Keratinocyte (primary cell): ENCODE measurements at regions not wholly inside any gene's neighbourhood (a gene's known extent, or its start where the extent isn't known, plus 50 kb on each side); places are given as distances from the start of the nearest gene placed in this dataset.

Experiments used
- DNase-seq: peaks from one replicate; pipeline ENCODE4 v3.0.0-alpha.2; 2011; ENCODE audit warnings: low read depth, missing footprints, low spot score
- FAIRE-seq: peaks from 2 replicates; lab custom pipeline; 2011; peaks lifted over from hg19 to GRCh38; lab: Jason Lieb, UNC
- H2AFZ ChIP-seq: 2 replicates; pipeline ENCODE4 v1.6.0; 2012; ENCODE audit warnings: low read length, control low read depth, inconsistent platforms; ENCODE audit not compliant: control insufficient read depth
- H3K27ac ChIP-seq: 2 replicates; pipeline ENCODE4 v1.5.1; 2011; ENCODE audit warnings: low read length; ENCODE audit not compliant: control insufficient read depth, insufficient read depth
- H3K27me3 ChIP-seq: 3 replicates; pipeline ENCODE4 v1.6.0; 2011; ENCODE audit warnings: low read length; ENCODE audit not compliant: control insufficient read depth, insufficient read depth; ENCODE audit errors: extremely low read depth
- H3K36me3 ChIP-seq, 2 experiments: 2 replicates in 1 of 2; 3 replicates in 1 of 2; pipeline ENCODE4 v1.5.1; 2011; ENCODE audit warnings: low read length in 2 of 2, mild to moderate bottlenecking in 1 of 2; ENCODE audit not compliant: control insufficient read depth in 2 of 2, insufficient read depth in 2 of 2; ENCODE audit errors: extremely low read depth in 1 of 2
- H3K4me1 ChIP-seq: 3 replicates; pipeline ENCODE4 v1.5.1; 2011; ENCODE audit warnings: low read length; ENCODE audit not compliant: control insufficient read depth, insufficient read depth; ENCODE audit errors: extremely low read depth
- H3K4me2 ChIP-seq: 3 replicates; pipeline ENCODE4 v1.6.0; 2011; ENCODE audit warnings: low read depth, low read length; ENCODE audit not compliant: control insufficient read depth, insufficient read depth; ENCODE audit errors: extremely low read depth
- H3K4me3 ChIP-seq, 3 experiments: fragments of 200-600 bp in 1 of 3; sonication (generic) in 1 of 3; 2 replicates in 2 of 3; 3 replicates in 1 of 3; pipeline ENCODE4 v1.5.1; 2011 to 2016; ENCODE audit warnings: low read length in 3 of 3, mild to moderate bottlenecking in 3 of 3, control low read depth in 2 of 3, inconsistent platforms in 1 of 3, low read depth in 1 of 3, mixed read lengths in 1 of 3, mixed run types in 1 of 3, moderate library complexity in 1 of 3; ENCODE audit not compliant: control insufficient read depth in 2 of 3, insufficient read depth in 2 of 3; ENCODE audit errors: extremely low read depth in 1 of 3
- H3K79me2 ChIP-seq: 2 replicates; pipeline ENCODE4 v1.6.0; 2012; ENCODE audit warnings: low read length; ENCODE audit not compliant: control insufficient read depth, insufficient read depth
- H3K9ac ChIP-seq: 3 replicates; pipeline ENCODE4 v1.6.0; 2011; ENCODE audit warnings: low read length; ENCODE audit not compliant: control insufficient read depth, insufficient read depth; ENCODE audit errors: extremely low read depth
- H3K9me1 ChIP-seq: 3 replicates; pipeline ENCODE4 v1.6.0; 2011; ENCODE audit warnings: low read length; ENCODE audit not compliant: control insufficient read depth, insufficient read depth; ENCODE audit errors: extremely low read depth
- H3K9me3 ChIP-seq: 2 replicates; pipeline ENCODE4 v1.5.1; 2012; ENCODE audit warnings: low read depth, low read length; ENCODE audit not compliant: control insufficient read depth
- H4K20me1 ChIP-seq: 3 replicates; pipeline ENCODE4 v1.6.0; 2011; ENCODE audit warnings: low read length; ENCODE audit not compliant: control insufficient read depth, insufficient read depth; ENCODE audit errors: extremely low read depth
- CTCF ChIP-seq, 3 experiments: IDR thresholded peaks in 1 of 3; conservative IDR thresholded peaks in 1 of 3; optimal IDR thresholded peaks in 1 of 3; 2 replicates in 2 of 3; 3 replicates in 1 of 3; pipeline versions ENCODE3 to v1.5.1; 2011; ENCODE audit warnings: low read length in 3 of 3, mild to moderate bottlenecking in 3 of 3, moderate library complexity in 2 of 3, control low read depth in 1 of 3, inconsistent platforms in 1 of 3; ENCODE audit not compliant: insufficient read depth in 2 of 3; ENCODE audit errors: extremely low read depth in 1 of 3
- EZH2 ChIP-seq: IDR thresholded peaks from one replicate; pipeline ENCODE4 v1.6.1; 2012; ENCODE audit warnings: inconsistent platforms, mild to moderate bottlenecking, low read length, moderate library complexity
- dilution Hi-C: fragments of 300-500 bp; cut with MboI; formaldehyde crosslinking; loops from one replicate; pipeline ENCODE4 v1.7.0; 2020; ENCODE audit warnings: low sequenced_read_pairs; ENCODE audit not compliant: extremely low pct_ligation_motif_present

GRCh38 chr3:6528951-6529350, 332.0 kb upstream of the GRM7 start:
- Histone ChIP-seq H3K4me1 (no peaks in the 10 kb centered on the region), H3K9me3 (no peaks in the 10 kb centered on the region), H3K27ac (no peak overlapping the region), H3K4me3 (no peak overlapping the region), H3K27me3 (no peaks in the 10 kb centered on the region), H3K4me2 (no peak overlapping the region), H3K9me1 (no peaks in the 10 kb centered on the region), H3K9ac (no peak overlapping the region), H3K79me2 (no peaks in the 10 kb centered on the region), H4K20me1 (no peaks in the 10 kb centered on the region), H2AFZ (no peak overlapping the region), H3K36me3 (no peaks in the 10 kb centered on the region)
- no peak for FAIRE-seq
- dilution Hi-C loops = no loop called here
- no peak for TF ChIP-seq CTCF (optimal IDR thresholded peaks at IDR 0.05 in 1 of 3, IDR thresholded peaks at IDR 0.05 in 1 of 3, conservative IDR thresholded peaks at IDR 0.05 in 1 of 3; ENCODE audit: extremely low read depth in 1 of 3, insufficient read depth in 2 of 3, low read length in 3 of 3)
- TF ChIP-seq EZH2 = no peak
- DNase-seq = no peak

GRCh38 chr3:6531153-6531552, 329.8 kb upstream of the GRM7 start:
- Histone ChIP-seq H3K4me2 (no peak overlapping the region), H3K4me3 (no peak overlapping the region), H3K9ac (no peak overlapping the region), H3K9me1 (no peaks in the 10 kb centered on the region), H3K27ac (no peak overlapping the region), H3K9me3 (no peaks in the 10 kb centered on the region), H3K79me2 (no peaks in the 10 kb centered on the region), H3K36me3 (no peaks in the 10 kb centered on the region), H4K20me1 (no peaks in the 10 kb centered on the region), H2AFZ (no peak overlapping the region), H3K27me3 (no peaks in the 10 kb centered on the region), H3K4me1 (no peaks in the 10 kb centered on the region)
- FAIRE-seq = no peak
- no peak for TF ChIP-seq CTCF (optimal IDR thresholded peaks at IDR 0.05 in 1 of 3, IDR thresholded peaks at IDR 0.05 in 1 of 3, conservative IDR thresholded peaks at IDR 0.05 in 1 of 3; ENCODE audit: extremely low read depth in 1 of 3, insufficient read depth in 2 of 3, low read length in 3 of 3)
- no peak for TF ChIP-seq EZH2
- dilution Hi-C loops = no loop called here
- no peak for DNase-seq
